HUES64 (cell line): ENCODE measurements at regions not wholly inside any gene's neighbourhood (a gene's known extent, or its start where the extent isn't known, plus 50 kb on each side); places are given as distances from the start of the nearest gene placed in this dataset.
"Not testable (repeated sequence)": the region's sequence is repeated elsewhere in the genome, so short reads cannot be mapped to it uniquely, and the experiment has no call there.

Source experiments
- H3K27ac ChIP-seq: 2 replicates; pipeline ENCODE4 v1.7.0; 2013; ENCODE audit warnings: low read depth, low read length, inconsistent platforms
- H3K27me3 ChIP-seq: 2 replicates; pipeline ENCODE4 v1.6.1; 2013; ENCODE audit warnings: mild to moderate bottlenecking, low read length; ENCODE audit not compliant: insufficient read depth
- H3K36me3 ChIP-seq: 2 replicates; pipeline ENCODE4 v1.6.1; 2013; ENCODE audit warnings: mild to moderate bottlenecking, low read length; ENCODE audit not compliant: insufficient read depth
- H3K4me1 ChIP-seq: 2 replicates; pipeline ENCODE4 v1.6.1; 2013; ENCODE audit warnings: mild to moderate bottlenecking, low read length, moderate library complexity; ENCODE audit not compliant: insufficient read depth
- H3K4me3 ChIP-seq: 2 replicates; pipeline ENCODE4 v1.5.1; 2013; ENCODE audit warnings: mild to moderate bottlenecking, low read length, moderate library complexity
- H3K9ac ChIP-seq: 2 replicates; pipeline ENCODE4 v1.6.1; 2013; ENCODE audit warnings: mild to moderate bottlenecking, low read depth, low read length
- H3K9me3 ChIP-seq: 2 replicates; pipeline ENCODE4 v1.6.1; 2013; ENCODE audit warnings: low read depth, low read length; ENCODE audit not compliant: insufficient read depth
- WGBS: fragments of 150-250, 120-280 bp; methylation state at CpG from one replicate; pipeline ENCODE4 v1.1.7; 2013; ENCODE audit warnings: missing lambda C conversion rate; 5-methylcytosine and 5-hydroxymethylcytosine counted together

DNA sequence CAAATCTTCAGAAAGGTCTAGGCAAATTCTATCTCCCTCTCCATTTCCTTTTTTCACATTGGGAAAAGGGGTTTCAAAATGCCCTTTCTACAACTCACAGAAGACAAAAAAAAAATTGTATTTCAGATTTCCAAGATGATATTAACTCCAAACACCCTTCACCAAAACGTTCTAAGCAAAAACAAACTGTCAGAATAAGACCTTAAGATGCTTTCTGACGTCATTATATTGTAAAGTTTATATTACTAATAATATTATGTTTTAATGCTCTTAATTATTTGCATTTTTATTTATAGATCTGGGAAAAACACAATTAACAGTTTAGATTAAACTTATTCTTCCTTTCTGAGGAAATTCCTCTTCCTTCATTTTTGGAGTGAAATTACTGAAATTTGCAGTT is 624.2 kb downstream of the GALC start:
- WGBS: no CpG with 5 or more reads among the region's 2 CpGs
- Histone ChIP-seq H3K9me3 (no peaks in the 10 kb centered on the region), H3K9ac (no peak overlapping the region), H3K4me1 (no peaks in the 10 kb centered on the region), H3K27me3 (no peaks in the 10 kb centered on the region), H3K36me3 (no peaks in the 10 kb centered on the region), H3K4me3 (no peak overlapping the region), H3K27ac (no peak overlapping the region)

DNA sequence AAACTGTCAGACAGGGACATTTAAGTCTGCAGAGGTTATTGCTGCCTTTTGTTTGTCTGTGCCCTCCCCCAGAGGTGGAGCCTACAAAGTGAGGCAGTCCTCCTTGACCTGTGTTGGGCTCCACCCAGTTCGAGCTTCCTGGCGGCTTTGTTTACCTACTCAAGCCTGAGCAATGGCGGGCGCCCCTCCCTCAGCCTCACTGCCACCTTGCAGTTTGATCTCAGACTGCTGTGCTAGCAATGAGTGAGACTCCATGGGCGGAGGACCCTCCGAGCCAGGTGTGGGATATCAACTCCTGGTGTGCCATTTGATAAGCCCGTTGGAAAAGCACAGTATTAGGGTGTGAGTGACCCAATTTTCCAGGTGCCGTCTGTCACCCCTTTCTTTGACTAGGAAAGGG is 632.7 kb downstream of the GALC start:
- WGBS: 95% methylated on average over 8 of the region's 8 CpGs

DNA sequence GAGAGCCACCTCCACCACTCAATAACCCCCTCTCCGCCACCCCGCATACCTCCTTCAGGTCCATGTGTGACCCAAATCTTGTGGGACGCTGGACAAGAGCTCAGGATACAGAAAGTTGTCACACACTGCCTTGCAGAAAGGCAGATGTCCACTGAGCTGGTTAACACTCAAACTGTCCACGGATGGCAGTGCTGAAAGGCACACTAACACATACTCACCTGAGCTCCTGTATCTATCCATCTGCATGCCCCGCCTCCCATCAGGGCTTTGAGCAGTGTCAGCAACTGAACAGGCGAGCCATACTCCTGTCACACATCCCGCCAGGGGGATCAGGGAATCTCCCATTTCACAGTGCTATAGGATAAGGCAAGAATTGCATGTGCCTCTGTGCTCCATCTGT is 642.0 kb downstream of the GALC start:
- Histone ChIP-seq H3K4me1 (no peaks in the 10 kb centered on the region), H3K36me3 (no peaks in the 10 kb centered on the region), H3K4me3 (no peak overlapping the region), H3K27ac (no peak overlapping the region), H3K27me3 (no peaks in the 10 kb centered on the region), H3K9me3 (no peaks in the 10 kb centered on the region), H3K9ac (no peak overlapping the region)
- WGBS: 92% methylated on average over 7 of the region's 7 CpGs

More for the DNA sequence above, 632.7 kb downstream of the GALC start:
- not testable (repeated sequence) for H3K4me1 ChIP-seq, H3K9me3 ChIP-seq, H3K4me3 ChIP-seq, H3K27me3 ChIP-seq, H3K9ac ChIP-seq, H3K27ac ChIP-seq, H3K36me3 ChIP-seq

DNA sequence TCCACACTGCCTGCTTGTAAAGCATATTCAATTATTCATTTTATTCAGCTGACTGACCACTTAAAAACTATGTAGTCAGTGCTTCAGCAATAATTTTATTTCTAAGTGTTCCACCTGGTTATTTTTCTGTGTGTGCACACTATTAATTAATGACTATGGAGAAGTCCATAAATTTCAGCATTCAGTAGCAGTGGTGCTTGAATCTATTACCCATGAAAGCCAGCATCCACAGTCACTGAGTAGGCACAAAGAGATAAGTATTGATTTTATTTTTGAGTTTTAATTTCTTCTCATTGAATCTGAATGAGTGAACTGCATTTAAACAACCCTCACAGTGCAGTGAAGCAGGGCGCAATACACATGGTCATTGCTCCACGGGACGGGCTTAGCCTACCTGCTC is 643.1 kb downstream of the GALC start:
- Histone ChIP-seq H3K27ac (no peak overlapping the region), H3K4me1 (no peaks in the 10 kb centered on the region)
- WGBS: 96% methylated on average over 3 of the region's 3 CpGs

DNA sequence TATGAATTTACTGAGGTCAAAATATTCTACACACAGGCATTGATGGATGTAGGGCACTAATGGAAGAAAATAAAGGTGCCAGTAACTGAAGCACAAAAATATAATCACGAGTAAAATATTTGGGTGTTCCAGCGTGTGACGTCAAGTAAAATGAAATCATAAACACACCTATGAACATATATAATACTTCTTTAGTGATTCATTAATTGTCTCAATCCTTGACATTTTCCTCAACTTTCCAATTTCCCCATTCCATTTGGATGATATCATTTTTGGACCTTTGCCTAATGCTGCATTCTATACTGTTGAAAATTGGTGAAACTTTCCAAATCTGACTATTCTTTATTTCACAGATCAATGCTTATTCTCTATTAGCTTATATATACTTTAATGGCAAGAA is 649.3 kb downstream of the GALC start:
- Histone ChIP-seq H3K4me1 (no peaks in the 10 kb centered on the region), H3K27me3 (no peaks in the 10 kb centered on the region), H3K9me3 (no peaks in the 10 kb centered on the region), H3K9ac (no peak overlapping the region), H3K4me3 (no peak overlapping the region), H3K27ac (no peak overlapping the region), H3K36me3 (no peaks in the 10 kb centered on the region)
- WGBS: 73% methylated on average over 3 of the region's 3 CpGs

More for the DNA sequence above, 643.1 kb downstream of the GALC start:
- no peak overlapping the region for H3K4me3 ChIP-seq
- no peaks in the 10 kb centered on the region for H3K36me3 ChIP-seq
- no peaks in the 10 kb centered on the region for H3K27me3 ChIP-seq
- no peak overlapping the region for H3K9ac ChIP-seq
- no peaks in the 10 kb centered on the region for H3K9me3 ChIP-seq

DNA sequence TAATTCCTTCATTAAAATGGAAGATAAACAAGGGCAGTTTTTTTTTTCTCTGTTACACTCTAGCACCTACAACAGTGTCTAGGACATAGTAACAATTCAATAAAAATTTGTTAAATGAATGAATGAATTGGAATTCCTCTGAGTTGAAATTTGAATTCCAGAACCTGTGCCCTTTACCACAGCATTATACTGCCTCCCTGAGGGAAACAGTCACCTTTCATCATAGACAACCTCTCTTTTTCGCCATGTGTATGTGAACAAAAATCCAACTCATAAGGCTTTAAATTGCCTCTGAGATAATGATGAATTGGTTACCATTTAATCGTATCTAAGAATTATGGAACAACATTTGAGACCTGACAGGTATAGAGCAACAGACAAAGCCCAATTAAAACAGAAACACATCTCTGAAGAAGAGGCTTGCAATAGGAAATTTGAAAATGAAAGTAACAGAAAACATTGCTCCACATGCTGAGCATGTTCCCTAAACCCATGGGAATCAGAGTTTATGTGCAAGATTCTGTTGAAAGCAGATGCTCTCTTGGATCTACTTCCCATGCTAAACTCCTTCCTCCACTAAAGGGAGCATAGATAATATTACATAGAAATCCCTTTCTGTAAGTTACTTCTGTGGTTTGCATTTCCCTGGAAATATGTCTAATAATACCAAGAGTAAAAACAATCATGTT is 657.8 kb downstream of the GALC start:
- Histone ChIP-seq H3K27ac (no peak overlapping the region), H3K9me3 (no peaks in the 10 kb centered on the region), H3K36me3 (no peaks in the 10 kb centered on the region), H3K9ac (no peak overlapping the region), H3K27me3 (no peaks in the 10 kb centered on the region), H3K4me1 (no peaks in the 10 kb centered on the region), H3K4me3 (no peak overlapping the region)
- 95% methylated on average over 2 of the region's 2 CpGs for WGBS

DNA sequence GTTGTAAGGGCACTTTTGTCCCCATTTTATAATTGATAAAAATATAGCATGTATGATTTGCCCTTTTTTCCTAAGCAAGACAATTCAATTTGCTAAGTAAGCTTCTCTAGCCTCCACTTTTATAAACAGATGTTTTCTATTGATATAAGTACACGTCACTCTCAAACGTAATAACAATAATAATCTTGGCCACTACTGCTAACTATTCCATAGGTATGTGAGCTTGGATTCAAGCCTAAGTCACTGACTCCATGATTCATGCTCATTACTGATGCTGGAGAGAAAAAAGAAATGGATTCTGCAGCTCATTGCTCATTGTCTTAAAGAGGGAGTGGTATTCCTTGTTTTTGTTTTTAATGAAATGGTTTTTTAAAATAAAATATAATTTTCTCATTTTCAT is 661.0 kb downstream of the GALC start:
- H3K4me3 ChIP-seq: no peak overlapping the region
- no CpG with 5 or more reads among the region's 2 CpGs for WGBS
- no peaks in the 10 kb centered on the region for H3K27me3 ChIP-seq
- H3K27ac ChIP-seq: no peak overlapping the region
- no peaks in the 10 kb centered on the region for H3K9me3 ChIP-seq
- H3K4me1 ChIP-seq: no peaks in the 10 kb centered on the region
- H3K36me3 ChIP-seq: no peaks in the 10 kb centered on the region
- H3K9ac ChIP-seq: no peak overlapping the region

DNA sequence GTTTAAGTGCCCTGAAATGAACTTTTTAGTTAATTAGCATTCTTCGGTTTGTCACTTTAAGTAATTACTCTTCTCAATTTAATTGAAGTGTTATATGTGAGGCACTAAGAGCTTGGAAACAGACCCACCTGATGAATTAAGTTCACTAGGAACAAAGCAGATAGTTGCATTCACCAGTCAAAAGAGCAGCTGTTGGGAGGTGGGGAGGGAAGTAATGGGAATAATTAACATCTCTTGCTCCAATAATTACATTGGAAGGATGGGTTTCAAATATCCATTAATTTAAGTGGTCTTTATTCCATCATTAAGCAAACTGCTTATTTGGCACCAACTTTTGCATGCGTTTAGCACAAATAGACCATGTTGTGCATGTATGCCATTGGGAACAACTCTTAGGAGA is 667.2 kb downstream of the GALC start:
- no peak overlapping the region for H3K27ac ChIP-seq
- no peak overlapping the region for H3K9ac ChIP-seq
- H3K27me3 ChIP-seq: no peaks in the 10 kb centered on the region
- no peaks in the 10 kb centered on the region for H3K36me3 ChIP-seq
- 88% methylated on average over 1 of the region's 2 CpGs for WGBS
- H3K4me1 ChIP-seq: no peaks in the 10 kb centered on the region
- H3K4me3 ChIP-seq: no peak overlapping the region
- H3K9me3 ChIP-seq: no peaks in the 10 kb centered on the region

DNA sequence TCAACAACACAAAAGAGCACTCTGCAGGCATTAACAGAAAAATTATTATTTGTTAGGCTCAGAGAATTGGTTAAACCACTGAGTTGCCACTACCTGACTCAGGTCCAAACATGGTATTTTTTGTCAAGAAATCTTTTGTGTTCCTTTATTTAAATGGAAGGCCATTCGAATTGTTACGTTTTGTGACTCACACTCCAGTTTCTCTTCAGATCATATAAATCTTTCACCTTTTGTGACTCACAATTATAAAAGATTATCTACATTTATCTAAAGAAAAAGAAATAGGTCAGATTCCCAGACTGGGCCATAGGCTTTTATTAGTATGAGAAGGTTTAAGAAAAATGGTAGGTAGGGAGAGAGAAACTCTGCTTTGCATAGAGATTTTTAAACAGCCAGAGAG is 669.8 kb downstream of the GALC start:
- no peak overlapping the region for H3K27ac ChIP-seq
- H3K36me3 ChIP-seq: no peaks in the 10 kb centered on the region
- H3K4me1 ChIP-seq: no peaks in the 10 kb centered on the region
- WGBS: 80% methylated on average over 1 of the region's 2 CpGs
- H3K27me3 ChIP-seq: no peaks in the 10 kb centered on the region
- H3K9ac ChIP-seq: no peak overlapping the region
- H3K4me3 ChIP-seq: no peak overlapping the region
- H3K9me3 ChIP-seq: no peaks in the 10 kb centered on the region

DNA sequence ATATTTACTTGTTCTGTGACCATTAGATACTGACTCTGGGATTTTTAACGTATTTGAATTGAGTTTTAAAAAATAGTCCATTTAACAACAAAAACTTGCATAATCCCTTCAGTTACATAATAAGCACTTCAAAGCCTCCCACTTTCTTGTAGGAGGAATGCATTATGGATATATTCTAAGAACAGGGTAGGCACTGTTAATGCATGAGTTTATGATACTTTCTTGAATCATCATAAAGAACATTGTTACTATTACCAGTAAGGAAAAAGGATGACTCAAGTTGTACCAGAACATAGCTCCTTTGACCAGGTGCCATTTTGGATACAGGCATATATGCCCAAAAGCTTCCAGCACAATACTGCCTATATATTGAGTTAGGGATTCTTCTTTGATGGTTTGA is 671.4 kb downstream of the GALC start:
- no peak overlapping the region for H3K4me3 ChIP-seq
- no peaks in the 10 kb centered on the region for H3K9me3 ChIP-seq
- no peaks in the 10 kb centered on the region for H3K27me3 ChIP-seq
- no peaks in the 10 kb centered on the region for H3K36me3 ChIP-seq
- no peak overlapping the region for H3K27ac ChIP-seq
- no peak overlapping the region for H3K9ac ChIP-seq
- WGBS: no CpG with 5 or more reads among the region's 1 CpG
- H3K4me1 ChIP-seq: no peaks in the 10 kb centered on the region

DNA sequence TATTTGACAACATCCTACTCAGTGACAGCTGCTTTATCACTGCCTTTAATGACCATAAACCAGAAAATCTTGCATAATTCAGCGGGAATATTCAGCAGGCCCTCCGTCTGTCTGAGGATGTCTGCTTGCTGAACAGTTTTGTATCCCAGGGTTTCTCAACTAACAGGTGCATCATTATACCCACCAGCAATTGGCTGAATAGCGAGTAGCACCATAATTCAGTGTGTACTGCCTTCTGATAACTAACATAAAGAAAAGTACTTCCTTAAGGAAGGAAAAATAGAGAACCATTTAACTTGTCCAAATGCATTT is 680.1 kb downstream of the GALC start:
- Histone ChIP-seq H3K27ac (no peak overlapping the region), H3K9me3 (no peaks in the 10 kb centered on the region), H3K36me3 (no peaks in the 10 kb centered on the region), H3K4me3 (no peak overlapping the region), H3K4me1 (no peaks in the 10 kb centered on the region), H3K27me3 (no peaks in the 10 kb centered on the region), H3K9ac (no peak overlapping the region)
- WGBS: 95% methylated on average over 3 of the region's 3 CpGs

DNA sequence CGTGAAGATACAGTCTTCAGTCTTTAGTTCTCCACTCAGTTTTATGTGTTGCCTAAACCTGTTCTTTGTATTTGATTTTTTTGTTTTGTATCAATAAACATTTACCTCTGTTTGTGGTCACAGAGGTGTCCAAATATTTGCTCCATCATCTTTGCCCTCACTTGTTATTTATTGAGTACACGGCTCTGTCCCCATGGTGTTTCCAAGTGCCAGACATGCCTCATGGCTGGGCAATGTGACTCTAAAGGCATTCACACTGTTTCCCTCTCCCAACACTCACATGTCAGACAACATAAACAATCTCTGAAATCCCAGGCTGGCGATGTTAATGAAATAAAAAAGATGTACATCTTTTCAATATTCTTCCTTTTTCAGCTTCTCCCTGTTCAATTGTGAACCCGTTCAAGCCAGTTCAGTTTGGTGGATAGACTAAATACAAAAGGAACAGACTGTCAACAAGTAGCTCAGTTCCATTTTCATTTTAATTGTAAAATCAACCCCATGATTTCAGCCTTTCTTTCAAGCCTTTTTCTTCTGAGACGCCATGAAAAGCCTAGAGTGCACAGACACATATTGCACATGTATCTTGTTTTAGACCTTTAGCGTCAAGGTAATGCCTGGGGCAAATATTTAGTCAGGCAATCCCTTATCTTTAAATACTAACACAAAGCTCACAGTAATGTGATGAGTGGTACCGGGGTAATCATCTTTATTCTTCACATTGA is 680.7 kb downstream of the GALC start:
- Histone ChIP-seq H3K9me3 (no peaks in the 10 kb centered on the region), H3K4me3 (no peak overlapping the region), H3K36me3 (no peaks in the 10 kb centered on the region), H3K9ac (no peak overlapping the region), H3K27me3 (no peaks in the 10 kb centered on the region), H3K4me1 (no peaks in the 10 kb centered on the region), H3K27ac (no peak overlapping the region)
- WGBS: 93% methylated on average over 7 of the region's 7 CpGs
